ENCODE measurements at regions not wholly inside any gene's neighbourhood (a gene's known extent, or its start where the extent isn't known, plus 50 kb on each side); places are given as distances from the start of the nearest gene placed in this dataset.

DNA sequence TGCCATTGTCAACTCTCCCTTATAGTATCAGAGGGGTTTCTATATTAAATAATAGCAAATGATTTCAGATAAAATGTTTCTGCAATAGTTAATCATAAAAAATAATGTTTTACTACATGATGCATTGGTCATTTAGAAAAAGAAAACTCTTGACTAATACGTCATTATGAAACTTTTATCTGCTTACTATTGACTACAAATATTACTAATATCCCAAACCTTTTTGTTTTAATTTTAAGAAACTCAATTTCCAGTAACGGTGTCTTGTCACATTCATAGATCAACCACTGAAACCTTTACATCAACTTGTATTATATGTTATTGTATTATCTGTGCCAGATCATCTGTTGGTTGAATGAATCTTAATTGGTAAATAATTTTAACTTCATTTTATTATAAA is 482.9 kb upstream of the SLC35B3 start:
- no peak for TF ChIP-seq EZH2 (IDR thresholded peaks at IDR 0.05; ENCODE audit: low read length, unreplicated experiment)
- TF ChIP-seq, protein P1, sequence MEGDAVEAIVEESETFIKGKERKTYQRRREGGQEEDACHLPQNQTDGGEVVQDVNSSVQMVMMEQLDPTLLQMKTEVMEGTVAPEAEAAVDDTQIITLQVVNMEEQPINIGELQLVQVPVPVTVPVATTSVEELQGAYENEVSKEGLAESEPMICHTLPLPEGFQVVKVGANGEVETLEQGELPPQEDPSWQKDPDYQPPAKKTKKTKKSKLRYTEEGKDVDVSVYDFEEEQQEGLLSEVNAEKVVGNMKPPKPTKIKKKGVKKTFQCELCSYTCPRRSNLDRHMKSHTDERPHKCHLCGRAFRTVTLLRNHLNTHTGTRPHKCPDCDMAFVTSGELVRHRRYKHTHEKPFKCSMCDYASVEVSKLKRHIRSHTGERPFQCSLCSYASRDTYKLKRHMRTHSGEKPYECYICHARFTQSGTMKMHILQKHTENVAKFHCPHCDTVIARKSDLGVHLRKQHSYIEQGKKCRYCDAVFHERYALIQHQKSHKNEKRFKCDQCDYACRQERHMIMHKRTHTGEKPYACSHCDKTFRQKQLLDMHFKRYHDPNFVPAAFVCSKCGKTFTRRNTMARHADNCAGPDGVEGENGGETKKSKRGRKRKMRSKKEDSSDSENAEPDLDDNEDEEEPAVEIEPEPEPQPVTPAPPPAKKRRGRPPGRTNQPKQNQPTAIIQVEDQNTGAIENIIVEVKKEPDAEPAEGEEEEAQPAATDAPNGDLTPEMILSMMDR (conservative IDR thresholded peaks at IDR 0.05; ENCODE audit: low read depth, low read length): no peak

Measured in PC-3 (cell line).